SK-N-SH (cell line): ENCODE measurements at regions not wholly inside any gene's neighbourhood (a gene's known extent, or its start where the extent isn't known, plus 50 kb on each side); places are given as distances from the start of the nearest gene placed in this dataset.

ENCODE experiments used
- CHD2 ChIP-seq: fragments of 150-350 bp; IDR thresholded peaks from 2 replicates; pipeline ENCODE4 v1.6.1; 2018; ENCODE audit warnings: low read length; ENCODE audit not compliant: partially characterized antibody
- CTCF ChIP-seq: fragments of 200-600 bp; sonication (generic); IDR thresholded peaks from 2 replicates; pipeline ENCODE4 v1.6.1; 2017; ENCODE audit warnings: antibody characterized with exemption, mild to moderate bottlenecking, moderate library complexity
- EZH2phosphoT487 ChIP-seq: fragments of 200-600 bp; sonication (generic); IDR thresholded peaks from 2 replicates; pipeline ENCODE4 v1.6.1; 2017; ENCODE audit warnings: low read depth, mixed run types, mild to moderate bottlenecking, antibody characterized with exemption, moderate library complexity, borderline replicate concordance
- FOSL2 ChIP-seq: IDR thresholded peaks from 2 replicates; pipeline ENCODE4 v1.4.0; 2012; ENCODE audit warnings: low read depth, mild to moderate bottlenecking, moderate library complexity, borderline replicate concordance
- IRF3 ChIP-seq: fragments of 150-350 bp; IDR thresholded peaks from 2 replicates; pipeline ENCODE4 v1.6.1; 2016; ENCODE audit warnings: mild to moderate bottlenecking, low read depth, low read length
- JUND ChIP-seq: IDR thresholded peaks from 2 replicates; pipeline ENCODE4 v1.4.0; 2012
- NFIC ChIP-seq: IDR thresholded peaks from 2 replicates; pipeline ENCODE4 v1.4.0; 2012; ENCODE audit warnings: borderline replicate concordance
- POLR2AphosphoS5 ChIP-seq: IDR thresholded peaks from 2 replicates; pipeline ENCODE4 v1.6.1; 2012; ENCODE audit warnings: low read depth, low read length
- RAD21 ChIP-seq: IDR thresholded peaks from 2 replicates; pipeline ENCODE4 v1.6.1; 2012; ENCODE audit warnings: mild to moderate bottlenecking, low read length
- RFX5 ChIP-seq: IDR thresholded peaks from 2 replicates; pipeline ENCODE4 v1.6.1; 2012; ENCODE audit warnings: mild to moderate bottlenecking, improper control_type of control experiment, low read length
- RXRA ChIP-seq: IDR thresholded peaks from 2 replicates; pipeline ENCODE4 v1.4.0; 2012; ENCODE audit warnings: low read depth, mild to moderate bottlenecking, borderline replicate concordance

GRCh38 chr7:31284106-31284505 is 56.4 kb downstream of the NEUROD6 start:
- TF ChIP-seq JUND (no peak), RXRA (no peak), CTCF (no peak), POLR2AphosphoS5 (no peak), EZH2phosphoT487 (no peak), NFIC (no peak), FOSL2 (no peak), IRF3 (no peak), RFX5 (no peak), RAD21 (no peak), CHD2 (no peak)
